A549 (cell line): ENCODE measurements at regions not wholly inside any gene's neighbourhood (a gene's known extent, or its start where the extent isn't known, plus 50 kb on each side); places are given as distances from the start of the nearest gene placed in this dataset.

Source experiments
- CBX8 ChIP-seq: fragments of 200-600 bp; sonication (generic); IDR thresholded peaks from 2 replicates; pipeline ENCODE4 v1.6.1; 2016
- CEBPB ChIP-seq, 2 experiments: fragments of >200 bp in 1 of 2; sonication (Bioruptor Twin) in 1 of 2; formaldehyde crosslinking in 1 of 2; IDR thresholded peaks; 2 replicates each; pipeline ENCODE4 v1.6.1; 2012 to 2016
- EHF ChIP-seq: fragments of 250-450 bp; sonication (Bioruptor Pico); IDR thresholded peaks from 2 replicates; pipeline ENCODE4 v1.5.0; 2020; ENCODE audit warnings: mild to moderate bottlenecking
- EHMT2 ChIP-seq: fragments of 200-600 bp; sonication (generic); IDR thresholded peaks from 2 replicates; pipeline ENCODE4 v1.6.1; 2016; ENCODE audit warnings: antibody characterized with exemption, low read depth, mild to moderate bottlenecking, moderate library complexity
- EP300 ChIP-seq, 2 experiments: fragments of >200 bp; sonication (Bioruptor Twin); formaldehyde crosslinking; IDR thresholded peaks; 2 replicates in 1 of 2; 3 replicates in 1 of 2; pipeline ENCODE4 v1.6.1; 2016 to 2017
- HDAC2 ChIP-seq: fragments of 200-600 bp; sonication (generic); IDR thresholded peaks from 2 replicates; pipeline ENCODE4 v1.6.1; 2016
- HOXA7 ChIP-seq: fragments of 250-450 bp; sonication (Bioruptor Pico); IDR thresholded peaks from 2 replicates; pipeline ENCODE4 v1.5.0; 2020; ENCODE audit warnings: mild to moderate bottlenecking, moderate library complexity
- MAX ChIP-seq: IDR thresholded peaks from 2 replicates; pipeline ENCODE4 v1.6.1; 2012
- MYC ChIP-seq: IDR thresholded peaks from 2 replicates; pipeline ENCODE4 v1.6.1; 2012; ENCODE audit warnings: mild to moderate bottlenecking, inconsistent platforms, low read length, improper control_type of control experiment, borderline replicate concordance
- ZFP36 ChIP-seq: fragments of 450-650 bp; IDR thresholded peaks from 2 replicates; pipeline ENCODE4 v1.6.1; 2014; ENCODE audit warnings: borderline replicate concordance; ENCODE audit not compliant: partially characterized antibody
- ZSCAN20 ChIP-seq: fragments of 250-450 bp; sonication (Bioruptor Pico); IDR thresholded peaks from 2 replicates; pipeline ENCODE4 v1.8.0; 2022; ENCODE audit warnings: mild to moderate bottlenecking, moderate library complexity
- TF ChIP-seq, protein P1 (sequence below): fragments of >200 bp; sonication (Bioruptor Twin); formaldehyde crosslinking; IDR thresholded peaks from 3 replicates; pipeline ENCODE4 v1.5.1; 2016

DNA sequence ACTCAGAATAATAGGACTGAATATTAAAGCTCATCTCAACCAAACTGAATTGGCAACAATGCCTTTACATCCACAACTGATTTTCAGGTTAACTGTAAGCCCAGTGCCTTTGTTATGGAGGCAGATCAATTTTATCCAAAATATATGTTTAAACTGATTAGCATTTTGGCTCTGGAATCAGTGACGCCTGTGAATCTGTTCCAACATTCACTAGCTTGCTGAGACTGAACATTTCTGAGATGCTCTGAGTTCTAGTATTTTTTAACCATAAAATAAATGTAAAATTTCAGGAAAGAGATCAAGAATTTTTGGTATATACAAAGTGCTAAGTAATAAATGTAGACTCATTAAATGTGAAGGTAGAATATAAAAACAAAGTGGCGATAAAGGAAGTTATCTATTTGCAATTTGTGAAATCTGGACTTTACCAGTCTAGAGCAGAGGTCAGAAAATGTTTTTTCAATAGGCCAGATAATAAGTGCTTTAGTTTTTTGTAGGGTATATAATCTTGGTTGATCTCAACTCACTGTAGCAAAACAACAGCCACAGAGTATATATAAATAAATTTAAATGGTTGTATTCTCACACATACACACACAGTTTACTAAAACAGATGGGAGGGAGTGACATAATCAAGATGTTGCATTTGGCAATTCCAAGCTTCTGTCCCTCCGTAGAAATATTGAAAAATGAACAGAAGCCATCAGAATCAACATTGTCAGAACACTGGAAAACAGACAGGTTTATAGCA lies 560.3 kb downstream of the ZWINT start:
- TF ChIP-seq, protein P1, sequence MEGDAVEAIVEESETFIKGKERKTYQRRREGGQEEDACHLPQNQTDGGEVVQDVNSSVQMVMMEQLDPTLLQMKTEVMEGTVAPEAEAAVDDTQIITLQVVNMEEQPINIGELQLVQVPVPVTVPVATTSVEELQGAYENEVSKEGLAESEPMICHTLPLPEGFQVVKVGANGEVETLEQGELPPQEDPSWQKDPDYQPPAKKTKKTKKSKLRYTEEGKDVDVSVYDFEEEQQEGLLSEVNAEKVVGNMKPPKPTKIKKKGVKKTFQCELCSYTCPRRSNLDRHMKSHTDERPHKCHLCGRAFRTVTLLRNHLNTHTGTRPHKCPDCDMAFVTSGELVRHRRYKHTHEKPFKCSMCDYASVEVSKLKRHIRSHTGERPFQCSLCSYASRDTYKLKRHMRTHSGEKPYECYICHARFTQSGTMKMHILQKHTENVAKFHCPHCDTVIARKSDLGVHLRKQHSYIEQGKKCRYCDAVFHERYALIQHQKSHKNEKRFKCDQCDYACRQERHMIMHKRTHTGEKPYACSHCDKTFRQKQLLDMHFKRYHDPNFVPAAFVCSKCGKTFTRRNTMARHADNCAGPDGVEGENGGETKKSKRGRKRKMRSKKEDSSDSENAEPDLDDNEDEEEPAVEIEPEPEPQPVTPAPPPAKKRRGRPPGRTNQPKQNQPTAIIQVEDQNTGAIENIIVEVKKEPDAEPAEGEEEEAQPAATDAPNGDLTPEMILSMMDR, result no peak
- TF ChIP-seq CBX8 (no peak), ZFP36 (no peak), EHF (CRISPR knock-in tag) (no peak), MAX (no peak), HOXA7 (CRISPR knock-in tag) (no peak), ZSCAN20 (no peak), CEBPB (IDR thresholded peaks at IDR 0.05) (no peak), MYC (no peak), EP300 (IDR thresholded peaks at IDR 0.05) (no peak), HDAC2 (no peak), EHMT2 (no peak)
